ENCODE measurements at regions not wholly inside any gene's neighbourhood (a gene's known extent, or its start where the extent isn't known, plus 50 kb on each side); places are given as distances from the start of the nearest gene placed in this dataset.
"Not testable (repeated sequence)": the region's sequence is repeated elsewhere in the genome, so short reads cannot be mapped to it uniquely, and the experiment has no call there.

GRCh38 chr20:57106692-57107091, 159.7 kb downstream of the BMP7 start:
- no peak for TF ChIP-seq CTCF (IDR thresholded peaks at IDR 0.05; ENCODE audit: insufficient read depth, low read depth, low read length, missing control alignments)
- no peak overlapping the region for H3K4me3 ChIP-seq (ENCODE audit: low read depth, low read length)
- no peak for DNase-seq (ENCODE audit: low read depth)

DNA sequence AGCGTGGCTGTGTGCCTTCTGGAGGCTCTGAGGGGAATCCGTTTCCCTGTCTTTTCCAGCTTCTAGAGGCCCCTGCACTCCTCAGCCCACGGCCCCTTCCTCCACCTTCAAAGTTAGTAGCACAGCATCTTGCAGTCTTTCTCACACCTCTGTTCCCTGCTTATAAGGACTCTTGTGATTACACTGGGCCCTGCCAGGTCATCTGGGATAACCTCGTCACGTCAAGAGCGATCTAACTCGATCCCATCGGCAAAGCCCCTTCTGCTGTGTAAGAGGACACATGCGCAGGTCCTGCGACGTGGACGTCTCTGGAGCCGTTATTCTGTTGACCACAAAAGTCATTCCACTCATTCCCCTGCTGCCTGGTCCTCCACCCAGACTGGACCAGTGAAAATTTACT, 159.2 kb downstream of the BMP7 start:
- no peak overlapping the region for H3K4me3 ChIP-seq (ENCODE audit: low read depth, low read length)
- DNase-seq (ENCODE audit: low read depth), result no peak
- TF ChIP-seq CTCF (IDR thresholded peaks at IDR 0.05; ENCODE audit: insufficient read depth, low read depth, low read length, missing control alignments), result no peak

DNA sequence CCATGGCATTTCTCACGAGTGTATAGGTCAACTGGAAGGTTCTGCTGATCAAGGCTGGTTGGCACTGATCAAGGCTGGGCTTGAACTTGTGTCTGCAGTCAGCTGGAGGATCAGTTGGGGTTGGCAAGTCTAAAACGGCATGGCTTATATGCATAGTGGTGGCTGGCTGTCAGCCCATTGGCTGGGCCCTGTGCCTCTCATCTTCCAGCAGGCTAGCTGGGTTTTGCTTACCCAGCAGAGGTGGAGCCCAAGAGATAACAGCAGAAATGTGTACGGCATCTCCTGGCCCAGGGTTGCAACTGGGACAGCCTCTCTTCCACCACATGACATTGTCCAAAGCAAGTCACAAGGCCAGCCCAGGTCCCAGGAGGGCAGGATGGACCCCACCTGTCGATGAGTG, 158.2 kb downstream of the BMP7 start:
- no peak for TF ChIP-seq CTCF (IDR thresholded peaks at IDR 0.05; ENCODE audit: insufficient read depth, low read depth, low read length, missing control alignments)
- no peak overlapping the region for H3K4me3 ChIP-seq (ENCODE audit: low read depth, low read length)

GRCh38 chr20:57108742-57109570, 157.5 kb downstream of the BMP7 start:
- TF ChIP-seq CTCF (IDR thresholded peaks at IDR 0.05; ENCODE audit: insufficient read depth, low read depth, low read length, missing control alignments), result no peak
- no peak overlapping the region for H3K4me3 ChIP-seq (ENCODE audit: low read depth, low read length)
- peak; percentile 13 for DNase-seq (ENCODE audit: low read depth)

More for the DNA sequence above, 158.2 kb downstream of the BMP7 start:
- no peak for DNase-seq (ENCODE audit: low read depth)

DNA sequence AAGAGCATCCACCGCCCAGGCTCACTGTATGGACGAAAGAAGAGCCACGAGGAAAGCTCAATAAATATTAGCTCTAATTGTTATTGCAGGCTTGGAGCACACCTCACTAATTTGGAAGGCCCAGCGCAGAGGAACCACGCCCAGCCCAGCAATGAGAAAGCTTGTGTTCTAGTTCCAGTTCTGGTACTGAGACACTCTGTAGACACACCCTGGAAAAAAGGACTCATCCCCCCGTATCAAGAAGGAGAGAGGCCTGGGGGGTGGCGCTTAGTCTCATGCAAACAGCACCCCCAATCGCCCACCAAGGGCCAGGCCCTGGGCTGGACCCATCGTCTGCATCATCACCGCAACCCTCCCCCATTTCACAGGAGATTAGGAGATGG, 156.9 kb downstream of the BMP7 start:
- H3K4me3 ChIP-seq (ENCODE audit: low read depth, low read length), result no peak overlapping the region
- DNase-seq (ENCODE audit: low read depth), result no peak
- no peak for TF ChIP-seq CTCF (IDR thresholded peaks at IDR 0.05; ENCODE audit: insufficient read depth, low read depth, low read length, missing control alignments)

DNA sequence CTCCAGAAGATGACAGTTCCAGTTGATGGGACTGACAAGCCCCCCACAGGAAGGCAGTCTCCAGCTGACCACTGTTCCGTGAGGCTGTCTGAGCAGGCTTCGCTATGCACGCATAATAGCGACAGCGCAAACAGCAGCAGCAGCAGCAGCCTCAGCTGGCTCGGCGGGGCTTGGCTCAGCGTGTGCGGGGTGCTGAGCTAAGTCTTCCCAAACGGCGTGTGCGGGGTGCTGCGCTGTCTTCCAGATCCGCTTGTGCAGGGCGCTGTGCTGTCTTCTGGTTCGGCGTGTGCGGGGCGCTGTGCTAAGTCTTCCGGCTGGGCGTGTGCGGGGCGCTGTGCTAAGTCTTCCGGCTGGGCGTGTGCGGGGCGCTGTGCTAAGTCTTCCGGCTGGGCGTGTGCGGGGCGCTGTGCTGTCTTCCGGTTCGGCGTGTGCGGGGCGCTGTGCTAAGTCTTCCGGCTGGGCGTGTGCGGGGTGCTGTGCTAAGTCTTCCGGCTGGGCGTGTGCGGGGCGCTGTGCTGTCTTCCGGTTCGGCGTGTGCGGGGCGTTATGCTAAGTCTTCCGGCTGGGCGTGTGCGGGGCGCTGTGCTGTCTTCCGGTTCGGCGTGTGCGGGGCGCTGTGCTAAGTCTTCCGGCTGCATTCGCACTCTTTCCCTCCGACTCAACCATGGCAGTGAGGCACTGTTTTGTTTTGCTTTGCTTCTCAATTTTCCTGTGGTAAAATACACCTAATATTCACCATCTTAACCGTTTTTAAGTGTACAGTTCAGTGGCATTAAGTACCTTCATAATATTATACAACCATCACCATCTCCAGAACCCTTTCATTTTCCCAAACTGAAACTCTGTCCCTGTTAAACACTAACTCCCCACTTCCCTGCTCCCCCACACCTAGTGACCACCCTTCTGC, 156.1 kb downstream of the BMP7 start:
- H3K4me3 ChIP-seq (ENCODE audit: low read depth, low read length); DNase-seq (ENCODE audit: low read depth): not testable (repeated sequence)

GRCh38 chr20:57111028-57111373, 155.4 kb downstream of the BMP7 start:
- no peak overlapping the region for H3K4me3 ChIP-seq (ENCODE audit: low read depth, low read length)
- TF ChIP-seq CTCF (IDR thresholded peaks at IDR 0.05; ENCODE audit: insufficient read depth, low read depth, low read length, missing control alignments), result no peak
- no peak for DNase-seq (ENCODE audit: low read depth)
